Fibroblast of skin of abdomen (primary cell): ENCODE measurements at regions not wholly inside any gene's neighbourhood (a gene's known extent, or its start where the extent isn't known, plus 50 kb on each side); places are given as distances from the start of the nearest gene placed in this dataset.
"Not testable (repeated sequence)": the region's sequence is repeated elsewhere in the genome, so short reads cannot be mapped to it uniquely, and the experiment has no call there.

ENCODE experiments used
- DNase-seq: peaks from one replicate; pipeline ENCODE4 v3.0.0-alpha.2; 2013

- no peak for DNase-seq
Observed at GRCh38 chrX:125681058-125681457, 361.4 kb downstream of the TEX13C start.

DNA sequence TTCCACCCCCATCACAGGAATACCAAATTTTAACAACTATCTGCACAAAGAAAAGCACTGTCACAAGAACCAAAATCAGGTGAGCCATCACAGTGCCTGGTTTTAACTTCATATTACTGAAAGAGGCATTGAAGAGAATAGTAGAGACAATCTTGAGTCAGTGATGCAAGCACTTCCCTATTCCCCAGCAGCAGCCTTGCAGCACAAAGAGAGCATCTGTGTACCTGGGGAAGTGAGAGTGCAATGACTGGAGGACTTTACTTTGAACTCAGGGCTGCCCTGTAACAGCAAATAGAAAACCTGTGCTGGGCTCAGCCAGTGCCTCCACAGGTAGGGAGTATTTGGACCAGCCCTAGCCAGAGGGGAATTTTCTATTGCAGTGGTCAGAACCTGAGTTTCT lies 361.8 kb downstream of the TEX13C start:
- DNase-seq = no peak

- DNase-seq = not testable (repeated sequence)
Observed at GRCh38 chrX:125690522-125690921, 370.9 kb downstream of the TEX13C start.

DNA sequence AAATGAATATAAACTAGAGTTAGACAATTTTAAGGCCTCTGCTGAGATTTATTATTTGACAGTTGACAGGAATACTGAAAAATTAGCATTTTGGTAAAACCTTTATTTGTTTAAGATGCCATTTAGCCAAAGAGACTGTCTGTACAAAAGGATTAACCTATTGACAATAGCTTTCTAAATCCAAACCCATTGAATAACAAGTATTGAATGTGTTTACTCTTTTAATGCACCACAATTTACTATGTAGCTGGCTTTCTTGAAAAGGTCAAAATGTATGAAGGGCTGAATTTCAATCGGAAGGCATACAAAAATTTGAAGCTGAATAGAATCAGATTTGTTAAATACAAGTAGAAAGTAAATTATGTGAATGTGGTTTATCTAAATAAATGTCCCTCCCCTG lies 374.5 kb downstream of the TEX13C start:
- no peak for DNase-seq

DNA sequence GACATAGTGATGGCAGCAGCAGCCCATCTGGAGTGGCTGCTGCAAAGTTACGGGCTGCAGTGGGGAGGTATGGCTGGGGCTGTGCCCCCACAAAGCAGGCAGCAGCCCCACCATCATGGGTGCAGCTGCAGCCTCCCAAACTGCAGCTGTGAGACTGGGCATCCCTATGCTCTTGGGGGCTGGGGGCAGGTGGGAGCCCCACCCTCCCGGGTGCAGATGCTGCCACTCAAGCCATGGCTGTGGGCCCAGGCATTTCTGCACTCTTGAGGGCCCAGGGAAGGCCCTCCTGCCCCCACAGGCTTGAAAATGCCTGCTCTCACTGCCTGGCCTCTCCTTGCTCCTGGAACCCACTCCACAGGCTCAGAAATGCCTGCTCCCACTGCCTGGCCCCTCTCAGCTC lies 389.4 kb downstream of the TEX13C start:
- DNase-seq = no peak

GRCh38 chrX:125709532-125709931 lies 389.9 kb downstream of the TEX13C start:
- DNase-seq = no peak

DNA sequence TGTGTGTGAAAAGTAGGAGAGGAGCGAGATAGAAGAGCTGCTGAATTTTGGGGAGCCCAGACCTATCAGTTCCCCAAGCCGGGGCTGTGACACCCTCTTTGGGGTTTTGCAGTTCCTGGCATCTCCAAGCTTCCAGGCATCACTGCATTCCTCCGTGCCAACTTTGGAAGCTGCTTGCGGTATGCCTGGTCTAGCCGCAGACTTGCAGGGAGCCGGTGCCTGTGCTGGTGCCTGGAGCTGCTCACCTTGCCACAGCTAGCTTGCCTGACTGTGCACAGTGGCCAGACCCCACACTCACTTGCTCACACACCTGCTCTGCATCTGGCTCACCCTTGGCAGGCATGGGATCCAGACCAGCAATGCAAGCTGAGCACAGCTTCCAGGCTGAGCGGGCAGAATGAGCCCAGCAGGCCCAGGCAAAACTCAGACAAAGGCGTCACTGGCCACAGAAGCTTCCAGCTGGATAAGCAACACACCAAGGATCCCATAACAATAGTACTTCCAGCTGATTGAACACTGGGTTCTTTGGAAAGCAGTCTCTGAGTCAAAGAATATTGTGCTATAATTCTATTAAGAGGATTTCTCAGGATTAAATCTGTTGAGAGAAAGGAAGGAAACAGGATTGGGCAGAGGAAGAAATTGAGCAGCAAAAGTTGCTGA lies 390.9 kb downstream of the TEX13C start:
- DNase-seq = no peak

DNA sequence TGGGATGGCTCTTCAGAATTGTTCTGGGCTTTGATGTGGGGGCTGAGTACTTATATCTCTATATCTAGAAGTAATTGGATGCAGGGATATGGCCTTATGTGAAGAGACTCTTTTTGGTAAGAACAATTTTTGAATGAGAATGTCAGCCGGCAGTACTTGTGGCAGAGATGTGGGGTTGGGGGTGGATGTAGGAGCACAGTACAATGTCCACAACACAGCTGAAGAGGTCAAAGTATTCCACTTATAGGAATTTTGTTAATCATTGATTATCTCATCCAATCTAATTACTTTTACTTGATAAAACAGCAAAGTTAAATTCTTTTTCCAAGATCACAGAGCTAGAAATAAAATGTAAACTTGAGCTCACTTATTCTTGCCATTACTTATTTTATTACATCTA lies 391.4 kb downstream of the TEX13C start:
- no peak for DNase-seq

- no peak for DNase-seq
Observed at GRCh38 chrX:125713633-125714032, 394.0 kb downstream of the TEX13C start.

GRCh38 chrX:125727117-125727516 lies 407.4 kb downstream of the TEX13C start:
- DNase-seq = no peak

GRCh38 chrX:125736008-125736729 lies 416.5 kb downstream of the TEX13C start:
- DNase-seq = no peak

DNA sequence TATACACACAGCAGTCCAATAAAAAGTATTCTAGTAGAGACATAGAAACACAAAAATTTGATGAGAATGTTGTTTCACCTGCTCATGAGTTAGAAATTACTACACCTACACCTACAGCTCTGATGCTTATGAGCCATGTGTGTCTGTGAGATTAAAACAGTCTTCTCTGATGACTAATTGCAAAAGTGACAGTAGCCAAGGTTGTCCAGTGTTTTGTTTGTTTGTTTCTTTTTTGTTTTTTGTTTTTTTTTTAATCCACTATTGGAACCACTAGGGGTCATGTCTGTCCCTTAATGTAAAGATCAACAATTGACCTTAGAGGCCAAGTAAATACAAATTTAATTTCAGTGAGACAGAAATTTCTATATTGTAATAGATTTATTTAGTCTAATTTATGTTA lies 423.1 kb downstream of the TEX13C start:
- no peak for DNase-seq

- DNase-seq = no peak
Observed at GRCh38 chrX:125744914-125745313, 421.2 kb downstream of the DCAF12L2 start.

- DNase-seq = no peak
Observed at GRCh38 chrX:125757794-125758564, 408.1 kb downstream of the DCAF12L2 start.

GRCh38 chrX:125758819-125759218 lies 407.3 kb downstream of the DCAF12L2 start:
- DNase-seq = no peak

GRCh38 chrX:125762954-125763353 lies 403.1 kb downstream of the DCAF12L2 start:
- DNase-seq = no peak

DNA sequence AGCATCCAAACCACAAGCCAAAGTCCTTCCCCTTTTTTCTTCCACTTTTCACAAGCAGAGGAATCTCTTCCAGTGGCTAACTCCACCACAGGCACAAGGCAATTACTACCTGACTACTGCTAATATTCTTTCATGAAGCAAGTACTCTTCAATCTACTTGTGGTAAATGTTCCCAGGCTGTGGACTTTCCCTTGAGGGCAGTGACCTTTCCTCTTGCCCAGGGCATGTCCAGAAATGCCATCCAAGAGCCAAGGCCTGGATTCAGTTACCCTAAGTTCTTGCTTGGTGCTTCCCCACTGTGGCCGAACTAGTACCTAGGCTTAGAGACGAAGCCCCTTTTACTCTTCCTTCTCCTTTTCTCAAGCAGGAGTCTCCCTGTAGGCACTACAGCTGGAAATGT lies 400.7 kb downstream of the DCAF12L2 start:
- DNase-seq = no peak

DNA sequence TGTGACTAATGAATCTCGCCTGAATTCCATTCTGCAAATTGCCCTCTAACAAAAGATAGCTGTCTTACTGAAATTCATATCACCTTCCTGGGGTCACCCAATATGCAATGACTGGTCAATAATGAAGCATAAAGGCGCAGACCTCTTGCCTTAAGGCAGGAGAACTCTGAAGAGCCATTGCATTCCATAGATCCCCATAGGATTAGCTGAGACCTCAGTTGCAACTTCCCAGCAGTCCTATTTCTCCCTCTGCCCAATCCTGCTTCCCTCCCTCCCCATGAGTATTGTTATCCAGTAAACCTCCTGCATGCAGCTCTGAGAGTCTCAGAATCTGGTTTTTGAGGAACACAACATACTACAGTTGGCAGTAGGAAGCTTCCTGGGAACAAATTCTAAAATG lies 396.5 kb downstream of the DCAF12L2 start:
- DNase-seq = no peak

DNA sequence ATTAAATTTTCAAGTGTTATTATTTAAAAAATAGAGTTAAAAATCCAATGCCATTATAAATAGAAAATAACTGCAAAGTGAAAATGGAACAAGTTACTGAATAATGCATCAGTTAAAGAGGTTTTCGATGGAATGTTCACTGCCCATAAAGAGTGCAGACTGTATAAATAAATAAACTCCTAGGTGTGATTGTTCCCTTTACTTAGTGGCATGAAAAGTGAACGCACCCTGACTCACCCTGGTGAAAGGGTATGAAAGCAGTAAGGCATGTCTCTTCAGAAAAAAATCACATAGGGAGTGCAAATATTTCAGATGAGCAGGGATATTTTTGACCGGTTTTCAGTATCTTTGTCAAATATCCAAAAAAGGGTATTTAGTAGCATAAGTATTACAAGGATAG lies 387.8 kb downstream of the DCAF12L2 start:
- DNase-seq = no peak

GRCh38 chrX:125782184-125782583 lies 383.9 kb downstream of the DCAF12L2 start:
- DNase-seq = no peak

DNA sequence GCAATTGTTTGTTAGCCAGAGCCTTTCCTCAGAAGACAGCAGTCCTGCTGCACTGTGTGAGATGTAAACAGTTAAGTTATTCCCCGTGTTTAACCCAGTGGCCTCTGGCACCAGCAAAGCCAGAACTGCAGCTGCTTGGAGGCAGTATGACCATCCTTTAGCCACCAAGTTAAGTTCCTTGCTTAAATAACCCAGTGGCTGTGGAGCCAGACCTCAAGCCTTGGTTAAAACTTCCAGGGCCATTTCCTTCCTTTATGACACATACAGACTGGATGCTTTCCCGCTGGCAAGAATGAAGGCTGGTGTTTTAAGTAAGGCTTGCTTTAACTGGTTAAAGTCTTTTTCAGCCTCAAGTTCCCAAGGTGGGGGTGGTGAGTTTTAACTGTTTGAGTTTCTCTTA lies 379.8 kb downstream of the DCAF12L2 start:
- peak; percentile 0 for DNase-seq

DNA sequence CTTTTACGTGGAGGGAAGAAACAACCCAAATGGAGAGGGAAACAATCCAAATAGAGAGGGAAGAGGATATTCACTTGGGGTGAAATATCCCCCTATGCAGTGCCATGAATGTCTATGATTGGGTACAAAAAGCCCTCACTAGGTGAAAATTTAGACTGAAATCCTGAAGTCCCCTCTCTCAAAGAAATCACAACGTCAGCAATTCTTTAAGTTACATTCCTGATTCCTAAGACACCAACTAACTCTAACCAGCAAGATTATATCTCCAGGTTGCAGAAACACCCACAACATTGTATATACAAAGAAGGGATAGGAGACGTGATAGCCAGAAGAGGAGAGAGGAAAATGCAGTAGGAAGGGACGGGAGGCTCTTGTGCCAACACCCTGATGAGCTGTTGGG lies 374.3 kb downstream of the DCAF12L2 start:
- no peak for DNase-seq

DNA sequence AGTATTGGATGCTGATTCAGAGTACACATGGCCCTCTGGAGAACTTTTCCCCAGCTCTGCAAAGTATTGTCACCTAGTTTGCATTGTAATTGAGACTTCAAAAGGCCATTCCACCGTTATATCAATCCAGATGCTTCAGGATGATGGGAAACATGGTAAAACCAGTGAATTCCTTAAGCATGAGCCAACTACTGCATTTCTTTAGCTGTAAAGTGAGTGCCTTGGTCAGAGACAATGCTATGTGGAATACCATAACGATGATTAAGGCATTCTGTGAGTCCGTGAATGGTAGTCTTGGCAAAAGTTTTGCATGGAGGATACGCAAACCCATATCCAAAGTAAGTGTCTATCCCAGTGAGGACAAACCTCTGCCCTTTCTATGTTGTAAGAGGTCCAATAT lies 355.2 kb downstream of the DCAF12L2 start:
- DNase-seq = peak; percentile 2

DNA sequence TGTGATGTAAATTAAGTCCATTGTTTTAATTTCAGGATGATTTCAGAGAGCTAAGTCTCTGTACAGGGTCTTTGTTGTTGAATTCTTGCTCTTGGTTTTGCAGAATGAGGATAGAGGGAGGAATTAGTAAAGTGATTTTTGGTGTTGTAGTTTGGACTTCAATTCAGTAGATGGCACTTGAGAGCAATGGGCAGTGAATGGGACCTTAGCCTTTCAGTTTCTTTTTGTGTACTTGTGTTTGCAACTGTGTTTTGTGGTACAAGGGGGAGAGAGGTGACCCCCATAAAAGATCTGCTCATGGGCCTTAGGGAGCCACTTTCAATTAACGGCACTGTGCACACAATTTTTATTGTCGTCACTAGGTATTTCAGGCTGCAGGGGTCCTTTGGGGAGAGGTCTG lies 340.0 kb downstream of the DCAF12L2 start:
- DNase-seq = no peak
